Left colon (tissue), 2 donors: ENCODE measurements at regions not wholly inside any gene's neighbourhood (a gene's known extent, or its start where the extent isn't known, plus 50 kb on each side); places are given as distances from the start of the nearest gene placed in this dataset.
"Not testable (repeated sequence)": the region's sequence is repeated elsewhere in the genome, so short reads cannot be mapped to it uniquely, and the experiment has no call there.

Experiments
- ATAC-seq: fragments of 200-7000 bp; cut with Tn5 transposase; one replicate; pipeline ENCODE4 v1.9.1; 2020; ENCODE audit warnings: mild to moderate bottlenecking, moderate library complexity
- DNase-seq, 2 donors: peaks; one replicate each; pipeline ENCODE4 v3.0.0-alpha.2; 2020
- intact Hi-C, 2 donors: fragments of 100-400 bp; cut with DNase I in 1 of 2; cut with micrococcal nuclease in 1 of 2; formaldehyde crosslinking; loops; one replicate each; pipeline versions ENCODE4 v1.11.2 to v1.14.0; 2022; cut with DNase I, micrococcal nuclease
- donor health status: DM: no; HTN: no; CAD: no.
- donor health status: DM: yes; HTN: yes; CAD: no.

DNA sequence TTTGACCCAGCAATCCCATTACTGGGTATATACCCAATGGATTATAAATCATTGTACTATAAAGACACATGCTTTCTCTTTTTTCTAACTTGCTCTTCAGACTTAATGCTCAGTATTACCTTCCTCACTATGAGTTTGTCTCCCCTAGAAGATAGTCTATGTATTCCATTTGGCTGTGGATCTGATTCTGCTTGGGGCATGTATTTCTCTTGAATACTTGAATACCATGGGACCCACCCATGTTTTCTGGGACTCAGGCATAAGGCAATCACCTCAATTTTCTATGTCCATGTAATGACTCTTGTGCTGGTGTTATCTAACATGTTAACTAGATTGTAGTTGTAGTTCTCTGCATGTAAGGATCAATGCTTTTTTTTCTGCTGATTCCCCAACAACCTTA, 70.4 kb upstream of the PPM1H start:
- intact Hi-C loops, result no loop called here
- no peak for ATAC-seq
- no peak for DNase-seq

DNA sequence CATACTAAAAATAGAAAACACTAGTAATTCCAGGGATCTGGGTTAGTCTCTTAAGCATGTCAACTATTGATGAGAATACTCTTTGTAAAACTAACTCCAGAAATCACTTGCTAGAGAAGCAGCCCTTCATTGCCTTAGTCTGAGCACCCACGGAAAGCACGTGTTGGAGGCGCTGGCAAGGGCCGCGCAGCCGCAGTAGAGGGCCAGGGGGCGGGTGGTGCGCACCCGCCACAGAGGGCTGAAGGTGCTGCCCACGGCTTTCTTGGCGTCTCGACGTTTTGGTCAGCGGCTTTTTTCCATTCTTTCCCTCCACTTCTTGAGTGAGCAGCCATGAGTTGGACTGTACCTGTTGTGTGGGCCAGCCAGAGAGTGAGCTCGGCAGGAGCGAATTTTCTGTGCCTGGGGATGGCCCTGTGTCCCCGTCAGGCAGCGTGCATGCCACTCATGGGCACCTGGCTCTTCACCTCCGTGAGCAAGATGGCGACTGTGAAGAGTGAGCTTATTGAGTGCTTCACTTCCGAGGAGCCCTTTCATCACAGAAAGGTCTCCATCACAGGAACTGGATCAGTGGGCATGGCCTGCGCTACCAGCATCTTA, 68.4 kb upstream of the PPM1H start:
- ATAC-seq, result no peak
- intact Hi-C loops, result no loop called here
- no peak for DNase-seq

DNA sequence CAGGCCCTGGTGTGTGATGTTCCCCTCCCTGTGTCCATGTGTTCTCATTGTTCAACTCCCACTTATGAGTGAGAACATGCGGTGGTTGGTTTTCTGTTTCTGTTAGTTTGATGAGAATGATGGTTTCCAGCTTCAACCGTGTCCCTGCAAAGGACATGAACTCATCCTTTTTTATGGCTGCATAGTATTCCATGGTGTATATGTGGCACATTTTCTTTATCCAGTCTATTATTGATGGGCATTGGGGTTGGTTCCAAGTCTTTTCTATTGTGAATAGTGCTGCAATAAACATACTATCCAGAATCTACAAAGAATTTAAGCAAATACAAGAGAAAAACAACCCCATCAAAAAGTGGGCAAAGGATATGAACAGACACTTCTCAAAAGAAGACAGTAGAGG, 67.1 kb upstream of the PPM1H start:
- intact Hi-C loops, ATAC-seq, DNase-seq: not testable (repeated sequence)

DNA sequence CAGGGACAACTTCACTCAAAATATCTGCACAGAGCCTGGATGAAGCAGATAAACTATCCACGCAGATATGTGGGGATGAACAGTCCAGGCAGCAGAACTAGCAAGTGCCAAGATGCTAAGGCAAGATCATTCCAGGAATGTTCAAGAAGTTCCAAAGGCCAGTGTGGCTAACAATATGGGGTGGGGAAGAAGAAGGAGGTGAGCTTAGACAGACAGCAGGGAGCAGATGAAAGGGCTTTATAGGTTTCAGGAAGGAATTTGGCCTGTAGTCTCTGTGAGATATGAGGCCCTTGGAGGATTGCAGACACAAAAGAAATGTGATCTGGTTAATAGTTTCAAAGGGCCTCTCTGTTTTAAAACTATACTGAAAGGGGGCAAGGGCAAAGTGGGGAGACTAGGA, 63.5 kb upstream of the PPM1H start:
- no peak for ATAC-seq
- intact Hi-C loops, result no loop called here
- DNase-seq, result no peak

DNA sequence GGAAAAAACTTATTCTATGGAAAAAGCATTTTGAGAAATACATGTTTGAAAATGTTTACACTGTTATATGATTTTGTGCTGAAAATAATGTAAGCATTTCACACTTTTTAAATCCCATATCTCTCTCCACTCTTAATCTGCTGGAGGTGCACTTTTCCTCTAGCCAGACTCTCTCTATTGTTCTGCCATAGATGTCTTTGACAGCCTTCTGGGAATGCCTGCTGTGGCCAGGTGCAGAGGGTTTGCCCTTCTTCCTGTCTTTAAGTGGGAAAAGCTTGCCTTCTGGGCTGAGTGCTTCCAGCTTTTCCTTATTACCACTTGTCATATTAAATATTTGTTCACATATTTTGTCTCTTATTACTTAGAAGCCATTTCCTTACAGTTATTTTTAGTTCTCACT, 60.1 kb upstream of the PPM1H start:
- no peak for ATAC-seq
- DNase-seq, result no peak
- intact Hi-C loops, result no loop called here

DNA sequence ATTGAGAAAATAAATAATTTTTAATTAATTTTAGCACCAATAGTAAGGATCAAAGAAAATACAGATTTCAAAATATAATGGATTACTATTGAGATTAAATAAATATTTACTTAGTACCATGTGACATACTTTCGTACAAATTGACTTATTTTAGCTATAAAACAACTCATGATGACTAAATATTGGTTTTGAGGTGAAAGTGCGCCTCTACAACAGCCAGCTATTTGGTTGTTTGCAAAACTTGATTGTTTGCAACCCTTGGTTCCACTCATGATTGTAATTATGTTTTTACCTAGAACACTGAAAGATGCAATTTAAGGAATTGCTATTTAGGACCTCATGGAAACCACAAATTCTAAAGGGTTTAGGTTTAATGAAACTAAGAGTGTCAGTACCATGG, 51.9 kb upstream of the PPM1H start:
- DNase-seq, result no peak
- intact Hi-C loops, result no loop called here
- ATAC-seq, result no peak
